ENCODE measurements at regions not wholly inside any gene's neighbourhood (a gene's known extent, or its start where the extent isn't known, plus 50 kb on each side); places are given as distances from the start of the nearest gene placed in this dataset.

DNA sequence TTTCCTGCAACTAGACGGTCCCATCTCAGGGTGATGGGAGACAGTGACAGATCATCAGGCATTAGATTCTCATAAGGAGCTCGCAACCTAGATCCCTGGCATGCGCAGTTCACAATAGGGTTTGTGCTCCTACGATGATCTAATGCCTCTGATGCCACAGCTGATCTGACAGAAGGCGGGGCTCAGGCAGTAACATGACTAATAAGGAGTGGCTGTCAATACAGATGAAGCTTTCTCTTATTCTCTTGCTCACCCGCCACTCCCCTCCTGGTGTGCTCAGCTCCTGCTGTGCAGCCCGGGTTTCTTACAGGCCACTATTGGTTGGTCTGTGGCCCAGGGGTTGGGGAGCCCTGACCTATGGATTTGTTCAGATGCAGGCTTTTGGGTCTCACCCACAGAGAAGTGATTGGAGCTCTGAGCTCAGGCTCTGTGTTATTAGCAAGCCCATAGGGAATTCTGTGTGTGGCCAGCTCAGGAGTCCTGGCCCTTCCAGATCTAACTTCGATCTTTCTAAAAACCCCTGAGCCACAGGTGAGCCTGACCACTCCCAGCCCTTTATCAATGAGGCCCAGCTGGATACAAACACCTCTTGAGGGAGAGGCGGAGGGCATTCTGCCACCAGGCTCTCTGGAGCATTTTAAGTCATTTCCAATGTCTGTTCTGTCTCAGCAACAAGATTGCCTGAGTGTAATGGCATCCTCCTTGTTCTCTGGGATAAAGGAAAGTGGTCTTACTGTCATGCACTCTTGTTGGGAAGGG is 351.8 kb downstream of the BUD13 start:
- no peaks in the 10 kb centered on the region for H3K27me3 Mint-ChIP-seq
- H3K36me3 Mint-ChIP-seq (ENCODE audit: low read depth) = no peaks in the 10 kb centered on the region
- H3K9me3 Mint-ChIP-seq = no peaks in the 10 kb centered on the region
- H3K27ac Mint-ChIP-seq = no peak overlapping the region
- H3K4me3 Mint-ChIP-seq = no peak overlapping the region
- DNase-seq = no peak
- H3K4me1 Mint-ChIP-seq = no peaks in the 10 kb centered on the region
- CTCF ChIA-PET = interaction anchor here (0.7 kb wide), 1 partner anchor 63 kb away, joined by 3 read pairs; no protein-coding TSS in a partner anchor
- POLR2A ChIA-PET = no interaction called here

DNA sequence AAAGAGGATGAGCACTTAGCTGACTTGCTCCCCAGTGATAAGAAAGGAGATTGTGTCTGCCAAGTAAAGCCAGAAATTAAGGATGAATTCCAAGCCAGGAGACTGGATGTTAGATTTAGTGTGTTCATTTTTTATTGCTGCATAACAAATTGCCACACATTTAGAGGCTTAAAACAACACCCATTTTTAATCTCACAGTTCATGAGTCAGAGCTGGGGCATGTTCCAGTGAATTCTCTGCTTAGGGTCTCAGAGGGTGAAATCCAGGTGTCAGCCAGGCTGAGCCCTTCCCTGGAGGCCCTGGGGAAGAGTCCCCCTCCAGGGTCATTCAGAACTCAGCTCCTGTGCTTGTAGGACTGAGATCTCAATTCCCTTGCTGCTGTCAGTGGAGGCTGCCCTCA is 352.8 kb downstream of the BUD13 start:
- CTCF ChIA-PET = no interaction called here
- Mint-ChIP-seq H3K27me3 (no peaks in the 10 kb centered on the region), H3K27ac (no peak overlapping the region), H3K36me3 (ENCODE audit: low read depth) (no peaks in the 10 kb centered on the region), H3K4me1 (no peaks in the 10 kb centered on the region), H3K9me3 (no peaks in the 10 kb centered on the region), H3K4me3 (no peak overlapping the region)
- POLR2A ChIA-PET = no interaction called here
- no peak for DNase-seq

DNA sequence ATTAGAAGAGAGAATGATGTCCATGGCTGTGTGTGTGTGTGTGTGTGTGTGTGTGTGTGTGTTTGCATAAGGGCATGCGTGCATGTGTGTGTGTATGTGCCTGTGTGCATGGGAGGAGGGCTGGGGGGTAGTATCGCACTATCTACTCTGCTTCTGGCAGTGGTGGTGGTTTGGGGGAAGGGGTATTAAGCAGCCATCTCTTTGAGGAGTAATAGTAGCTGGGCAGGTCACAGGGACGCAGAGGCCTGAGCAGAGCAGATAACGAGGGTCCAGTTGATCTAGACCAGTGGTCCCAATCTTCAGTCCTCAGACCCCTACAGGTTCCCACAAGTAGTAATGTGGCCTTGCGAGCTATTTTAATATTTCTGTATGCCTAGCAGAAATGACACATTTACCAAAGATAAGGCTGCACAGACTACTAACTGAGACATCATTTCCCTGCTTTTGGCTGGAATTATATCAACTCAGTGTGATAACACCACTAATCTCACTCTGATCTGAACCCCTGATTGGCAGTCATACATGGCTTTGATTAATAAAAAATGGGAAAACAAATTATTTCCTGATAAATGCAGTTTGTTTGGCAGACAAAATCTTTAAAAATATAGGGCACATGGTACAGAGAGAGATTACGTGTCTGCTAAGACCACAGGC is 354.3 kb downstream of the BUD13 start:
- Mint-ChIP-seq H3K4me1 (no peaks in the 10 kb centered on the region), H3K4me3 (no peak overlapping the region), H3K9me3 (no peaks in the 10 kb centered on the region), H3K36me3 (ENCODE audit: low read depth) (no peaks in the 10 kb centered on the region), H3K27me3 (no peaks in the 10 kb centered on the region), H3K27ac (no peak overlapping the region)
- no peak for DNase-seq
- ChIA-PET POLR2A (no interaction called here), CTCF (no interaction called here)

DNA sequence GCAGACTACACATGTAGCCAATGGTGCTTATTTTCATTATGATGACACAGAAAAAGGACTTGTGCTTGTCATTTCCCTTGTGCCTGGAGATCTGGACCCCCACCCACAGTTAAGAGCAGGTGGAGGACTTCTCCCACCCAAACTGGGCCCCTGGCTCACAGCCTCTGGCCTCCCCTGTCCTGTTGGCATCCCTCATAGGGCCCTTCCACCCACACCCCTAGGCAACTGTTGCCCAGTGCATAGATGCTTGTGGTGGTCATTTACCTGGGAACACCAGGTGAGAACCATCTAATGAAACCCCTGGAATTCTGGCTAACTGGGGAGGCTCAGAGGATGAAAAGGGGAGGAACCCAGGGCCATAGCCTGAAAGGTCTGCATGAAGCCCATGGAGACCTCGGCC is 355.9 kb downstream of the BUD13 start:
- Mint-ChIP-seq H3K27ac (no peak overlapping the region), H3K9me3 (no peaks in the 10 kb centered on the region), H3K27me3 (no peaks in the 10 kb centered on the region), H3K36me3 (ENCODE audit: low read depth) (no peaks in the 10 kb centered on the region), H3K4me3 (no peak overlapping the region), H3K4me1 (no peaks in the 10 kb centered on the region)
- no peak for DNase-seq
- CTCF ChIA-PET = no interaction called here
- POLR2A ChIA-PET = no interaction called here

DNA sequence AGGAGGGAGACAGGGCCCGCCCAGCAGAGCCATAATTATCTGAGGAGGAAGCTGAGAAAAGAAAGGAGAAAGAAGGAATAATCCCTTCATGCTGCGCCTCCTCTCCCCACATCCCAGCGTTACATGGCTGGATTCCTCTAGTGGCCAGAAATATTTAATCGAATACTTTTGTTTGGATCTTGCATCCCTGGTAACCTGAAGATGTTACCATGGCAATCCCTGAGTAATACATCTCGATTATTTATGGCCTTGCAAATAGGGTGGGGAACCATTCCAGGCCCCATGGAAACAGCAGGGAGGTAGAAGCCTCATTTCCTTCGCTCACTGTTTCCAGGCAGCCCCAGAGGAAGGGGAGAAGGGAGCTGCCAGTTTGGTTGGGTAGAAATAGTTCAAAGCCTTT is 357.7 kb downstream of the BUD13 start:
- no peak overlapping the region for H3K4me3 Mint-ChIP-seq
- no peaks in the 10 kb centered on the region for H3K27me3 Mint-ChIP-seq
- no peak overlapping the region for H3K27ac Mint-ChIP-seq
- H3K4me1 Mint-ChIP-seq = no peaks in the 10 kb centered on the region
- no peaks in the 10 kb centered on the region for H3K9me3 Mint-ChIP-seq
- CTCF ChIA-PET = no interaction called here
- no peaks in the 10 kb centered on the region for H3K36me3 Mint-ChIP-seq (ENCODE audit: low read depth)
- POLR2A ChIA-PET = no interaction called here
- DNase-seq = no peak

DNA sequence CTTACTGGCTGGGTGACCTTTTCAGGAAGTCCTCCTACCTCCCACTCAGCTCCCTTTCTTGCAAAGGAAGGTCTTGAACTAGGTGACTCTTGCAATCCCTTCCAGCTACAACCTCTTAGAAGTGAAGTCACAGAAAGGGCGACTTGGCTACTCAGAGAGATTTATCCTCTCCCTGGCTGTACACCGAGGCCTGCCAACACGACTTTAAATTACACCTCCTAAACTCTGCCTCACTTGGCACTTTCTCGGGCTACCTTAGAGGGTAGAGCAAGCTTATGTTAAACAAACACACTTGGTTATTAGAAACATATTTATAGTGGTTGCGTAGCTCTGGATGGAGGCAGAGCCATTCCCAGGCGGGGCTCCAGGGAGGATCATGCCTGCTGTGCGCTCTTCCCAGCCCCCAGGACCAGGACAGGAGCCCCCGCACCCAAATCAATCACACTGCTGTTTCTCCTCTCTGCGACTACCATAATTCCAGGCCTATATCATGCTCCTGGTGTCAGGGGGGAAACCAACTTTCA is 358.4 kb downstream of the BUD13 start:
- Mint-ChIP-seq H3K36me3 (ENCODE audit: low read depth) (no peaks in the 10 kb centered on the region), H3K4me1 (no peaks in the 10 kb centered on the region), H3K9me3 (no peaks in the 10 kb centered on the region), H3K27ac (no peak overlapping the region), H3K4me3 (no peak overlapping the region), H3K27me3 (no peaks in the 10 kb centered on the region)
- ChIA-PET CTCF (interaction anchor here (1.2 kb wide), 1 partner anchor 28 kb away, joined by 3 read pairs; no protein-coding TSS in a partner anchor), POLR2A (no interaction called here)
- DNase-seq = no peak

DNA sequence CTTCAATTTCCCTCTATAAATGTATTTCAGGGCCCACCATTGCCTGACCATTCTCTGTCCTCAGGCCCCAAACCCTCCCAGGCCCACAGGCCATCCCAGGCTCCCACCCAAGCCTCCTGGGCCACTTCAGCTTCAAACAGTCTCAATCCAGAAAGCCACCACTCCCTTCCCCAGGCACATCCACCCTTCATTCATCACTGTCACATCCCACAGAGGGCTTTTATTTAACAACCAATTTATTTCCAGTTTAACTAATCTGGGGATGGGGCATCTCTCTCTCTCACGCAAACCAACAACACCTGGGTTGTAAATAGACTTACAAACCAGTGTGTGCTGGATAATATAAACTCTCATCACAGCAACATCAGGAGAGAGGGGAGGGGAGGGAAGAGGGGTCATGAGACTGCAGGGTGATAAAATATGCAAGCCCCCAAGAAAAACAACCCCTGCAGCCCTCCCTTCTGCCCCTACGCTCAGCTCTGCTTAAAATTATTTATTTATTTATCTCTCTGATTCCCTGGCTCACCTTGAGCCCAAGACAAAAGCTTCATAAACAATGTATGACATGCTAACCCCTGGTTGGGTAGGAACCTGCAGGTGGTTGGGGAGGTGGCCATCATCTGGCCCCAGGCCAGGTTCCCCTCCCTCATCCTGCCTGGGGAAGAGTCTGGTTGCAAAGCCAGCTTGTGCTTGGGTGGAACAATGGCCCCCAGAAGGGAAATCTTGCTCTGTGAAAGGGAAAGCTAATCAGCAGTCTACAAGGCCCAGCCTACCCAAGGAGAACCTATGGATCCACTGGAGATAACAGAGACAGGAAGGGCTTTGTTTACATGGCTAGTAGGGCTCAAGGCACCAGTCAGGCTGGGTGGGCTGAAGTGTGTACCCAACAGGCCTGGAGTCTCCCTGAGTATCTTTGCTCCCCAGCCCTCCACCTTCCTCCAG is 359.2 kb downstream of the BUD13 start:
- POLR2A ChIA-PET = no interaction called here
- Mint-ChIP-seq H3K9me3 (no peaks in the 10 kb centered on the region), H3K36me3 (ENCODE audit: low read depth) (no peaks in the 10 kb centered on the region), H3K4me3 (no peak overlapping the region), H3K27me3 (no peaks in the 10 kb centered on the region), H3K4me1 (no peaks in the 10 kb centered on the region), H3K27ac (no peak overlapping the region)
- no peak for DNase-seq
- CTCF ChIA-PET = interaction anchor here (1.2 kb wide), 1 partner anchor 27 kb away, joined by 3 read pairs; no protein-coding TSS in a partner anchor

DNA sequence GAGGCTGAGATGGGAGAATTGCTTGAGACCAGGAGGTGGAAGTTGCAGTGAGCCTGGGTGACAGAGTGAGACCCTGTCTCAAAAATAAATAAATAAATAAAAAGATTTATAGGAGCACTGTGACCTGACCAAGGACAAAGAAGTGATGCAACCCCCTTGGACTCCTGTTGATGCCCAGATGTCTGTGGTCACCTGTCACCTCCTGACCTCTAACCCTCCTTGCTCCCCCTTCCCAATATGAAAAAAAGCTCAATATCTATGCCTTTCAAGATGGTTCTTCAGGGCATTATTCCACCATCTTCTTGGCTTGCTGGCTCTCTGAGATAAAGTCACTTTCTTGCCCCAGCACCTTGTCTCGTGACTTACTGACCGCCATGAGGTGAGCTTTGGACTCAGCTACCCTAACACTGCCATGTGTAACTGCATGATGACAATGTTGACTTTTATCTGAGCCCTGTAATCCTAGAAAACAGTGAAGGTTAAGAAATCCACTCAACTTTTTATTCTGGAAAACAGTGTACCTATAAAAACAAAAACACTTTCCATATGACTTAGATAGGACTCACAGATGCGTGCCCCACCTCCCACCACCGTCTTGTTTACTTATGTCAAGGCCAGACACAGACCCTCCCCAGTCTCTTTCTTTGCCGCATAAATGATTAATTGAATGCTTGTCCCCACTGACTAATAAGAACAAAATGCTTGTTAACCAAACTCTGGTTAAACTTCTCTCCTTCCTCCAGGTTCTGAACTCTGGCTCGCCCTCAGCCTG is 360.5 kb downstream of the BUD13 start:
- H3K4me1 Mint-ChIP-seq = no peaks in the 10 kb centered on the region
- H3K36me3 Mint-ChIP-seq (ENCODE audit: low read depth) = no peaks in the 10 kb centered on the region
- no peak for DNase-seq
- H3K27ac Mint-ChIP-seq = no peak overlapping the region
- POLR2A ChIA-PET = no interaction called here
- no peaks in the 10 kb centered on the region for H3K9me3 Mint-ChIP-seq
- no peak overlapping the region for H3K4me3 Mint-ChIP-seq
- CTCF ChIA-PET = no interaction called here
- H3K27me3 Mint-ChIP-seq = no peaks in the 10 kb centered on the region

DNA sequence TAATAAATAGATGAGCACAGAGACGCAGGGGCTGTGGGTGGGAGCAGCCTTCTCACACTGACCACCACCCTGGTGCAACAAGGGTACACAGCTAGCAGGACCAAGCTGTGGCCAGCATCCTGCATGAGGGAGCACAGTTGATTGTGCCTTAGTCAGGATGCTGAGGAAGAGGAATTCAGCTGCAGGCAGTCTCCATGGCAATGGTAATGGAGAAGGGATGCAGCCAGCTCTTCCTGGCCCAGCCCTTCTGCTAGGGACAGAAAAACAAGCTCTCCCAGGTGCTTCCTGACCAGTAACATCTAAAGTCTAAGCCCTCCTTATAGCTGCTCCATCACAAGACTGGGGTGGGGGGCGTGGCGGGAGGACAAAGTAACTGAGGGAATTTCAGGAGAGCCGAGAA is 363.5 kb downstream of the BUD13 start:
- no peak overlapping the region for H3K4me3 Mint-ChIP-seq
- no peak overlapping the region for H3K27ac Mint-ChIP-seq
- POLR2A ChIA-PET = no interaction called here
- no peaks in the 10 kb centered on the region for H3K36me3 Mint-ChIP-seq (ENCODE audit: low read depth)
- CTCF ChIA-PET = interaction anchor here (1.0 kb wide), 1 partner anchor 10 kb away, joined by 3 read pairs; no protein-coding TSS in a partner anchor
- H3K27me3 Mint-ChIP-seq = no peaks in the 10 kb centered on the region
- no peaks in the 10 kb centered on the region for H3K4me1 Mint-ChIP-seq
- no peak for DNase-seq
- H3K9me3 Mint-ChIP-seq = no peaks in the 10 kb centered on the region

DNA sequence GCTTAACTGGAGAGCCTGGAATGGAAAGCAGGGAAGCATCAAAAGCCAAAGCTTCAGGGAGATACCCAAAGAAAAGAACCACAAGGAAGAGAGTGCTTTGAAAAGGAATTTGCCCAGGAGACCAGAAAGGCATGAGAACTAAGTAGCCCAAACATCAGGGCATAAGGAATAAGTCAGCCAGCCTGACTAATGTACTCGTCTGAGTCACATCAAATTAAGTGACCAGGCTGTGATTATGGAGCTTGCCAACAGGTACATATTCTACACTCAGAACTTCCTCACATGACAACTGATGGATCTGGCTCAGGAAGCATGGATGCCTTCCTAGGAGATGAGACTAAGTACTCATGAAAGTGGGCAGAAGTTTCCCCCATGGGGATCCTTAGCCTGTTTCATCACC is 366.7 kb downstream of the BUD13 start:
- no peaks in the 10 kb centered on the region for H3K27me3 Mint-ChIP-seq
- CTCF ChIA-PET = no interaction called here

DNA sequence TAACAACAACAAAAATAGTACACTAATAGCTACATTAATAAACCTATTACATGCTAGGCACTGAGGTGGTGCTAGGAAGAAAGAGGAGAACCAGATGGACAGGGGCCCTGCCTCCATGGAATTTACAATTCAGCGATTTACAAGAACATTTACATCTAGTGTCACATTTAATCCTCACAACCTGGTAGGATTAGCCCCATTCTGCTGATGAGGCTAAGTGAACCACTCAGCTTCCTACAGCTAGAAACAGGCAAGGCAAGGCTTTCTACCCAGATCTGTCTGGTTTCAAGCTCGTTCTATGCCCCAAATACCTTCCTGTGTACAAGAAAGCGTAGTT is 368.4 kb downstream of the BUD13 start:
- no peak for DNase-seq
- Mint-ChIP-seq H3K36me3 (ENCODE audit: low read depth) (no peaks in the 10 kb centered on the region), H3K27ac (no peak overlapping the region), H3K27me3 (no peaks in the 10 kb centered on the region), H3K4me1 (no peaks in the 10 kb centered on the region), H3K9me3 (no peaks in the 10 kb centered on the region), H3K4me3 (no peak overlapping the region)
- POLR2A ChIA-PET = no interaction called here
- CTCF ChIA-PET = no interaction called here

More for the DNA sequence above, 366.7 kb downstream of the BUD13 start:
- Mint-ChIP-seq H3K4me3 (no peak overlapping the region), H3K36me3 (ENCODE audit: low read depth) (no peaks in the 10 kb centered on the region), H3K4me1 (no peaks in the 10 kb centered on the region), H3K27ac (no peak overlapping the region), H3K9me3 (no peaks in the 10 kb centered on the region)
- POLR2A ChIA-PET = no interaction called here
- DNase-seq = no peak

DNA sequence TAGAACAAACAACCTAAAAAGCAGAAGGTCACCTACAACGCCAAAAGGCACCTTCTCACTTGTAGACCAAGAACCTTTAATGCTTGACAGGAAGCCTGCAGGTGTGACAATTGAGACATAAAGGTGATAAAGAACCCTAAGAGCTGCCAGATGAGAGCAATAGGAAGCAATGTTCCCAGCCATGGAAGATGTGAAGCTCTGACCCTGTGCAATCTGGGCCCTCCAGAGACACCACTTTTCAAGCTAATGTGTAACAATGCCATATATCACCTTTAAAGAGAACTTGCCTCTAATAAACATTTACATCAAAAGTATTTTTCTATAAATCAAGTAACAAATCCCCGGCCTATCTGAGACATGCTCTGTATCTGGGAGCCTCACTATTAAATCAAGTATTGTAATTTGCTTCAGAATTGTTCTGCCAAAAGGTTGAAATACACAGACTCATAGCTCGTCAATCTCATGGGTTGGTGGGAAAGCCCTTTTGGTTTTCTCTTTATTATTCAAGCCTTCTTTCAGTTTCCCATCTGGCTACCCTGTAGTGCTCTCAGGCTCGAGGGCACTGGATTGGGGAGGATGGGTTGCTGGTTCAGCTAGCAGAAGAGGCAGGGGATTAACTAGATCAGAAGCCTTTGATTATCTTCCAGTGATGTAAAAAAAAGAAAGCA is 368.9 kb downstream of the BUD13 start:
- no peaks in the 10 kb centered on the region for H3K9me3 Mint-ChIP-seq
- POLR2A ChIA-PET = no interaction called here
- no peaks in the 10 kb centered on the region for H3K27me3 Mint-ChIP-seq
- no peaks in the 10 kb centered on the region for H3K4me1 Mint-ChIP-seq
- CTCF ChIA-PET = no interaction called here
- no peaks in the 10 kb centered on the region for H3K36me3 Mint-ChIP-seq (ENCODE audit: low read depth)
- DNase-seq = no peak
- H3K4me3 Mint-ChIP-seq = no peak overlapping the region
- no peak overlapping the region for H3K27ac Mint-ChIP-seq

Measured in activated CD4-positive, alpha-beta T cell treated with anti-CD3 and anti-CD28 coated beads, Interleukin-2, amount 10 ng/mL, durations not matched to agents 7 days and 5 days (primary cell).